Cortex of kidney (tissue), 1 donor: ENCODE measurements at regions not wholly inside any gene's neighbourhood (a gene's known extent, or its start where the extent isn't known, plus 50 kb on each side); places are given as distances from the start of the nearest gene placed in this dataset.
"Not testable (repeated sequence)": the region's sequence is repeated elsewhere in the genome, so short reads cannot be mapped to it uniquely, and the experiment has no call there.

Experiments used
- DNase-seq: peaks from one replicate; lab custom pipeline; 2025; lab: John Stamatoyannopoulos, UW

DNA sequence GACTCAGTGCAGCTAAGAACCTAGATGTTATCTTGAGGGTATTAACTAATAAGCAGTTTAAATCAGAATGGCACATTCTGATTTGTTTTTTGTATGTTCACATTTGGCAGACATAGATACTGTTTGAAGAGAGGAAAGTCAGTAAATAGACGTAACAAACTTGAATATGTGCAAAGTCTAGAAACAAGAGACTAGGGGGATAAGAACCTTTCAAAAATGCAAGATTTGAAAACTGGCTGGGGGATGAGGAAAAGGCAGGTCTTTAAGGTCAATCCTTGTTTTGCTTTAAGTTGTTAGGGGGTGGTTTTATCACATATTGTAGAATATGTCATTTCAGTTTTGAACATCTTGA is 136.5 kb downstream of the ZNF92 start:
- DNase-seq, result not testable (repeated sequence)

GRCh38 chr7:65519751-65520150 is 146.1 kb downstream of the ZNF92 start:
- not testable (repeated sequence) for DNase-seq

- DNase-seq, result not testable (repeated sequence)
Observed at GRCh38 chr7:65545465-65546161, 172.0 kb downstream of the ZNF92 start.

DNA sequence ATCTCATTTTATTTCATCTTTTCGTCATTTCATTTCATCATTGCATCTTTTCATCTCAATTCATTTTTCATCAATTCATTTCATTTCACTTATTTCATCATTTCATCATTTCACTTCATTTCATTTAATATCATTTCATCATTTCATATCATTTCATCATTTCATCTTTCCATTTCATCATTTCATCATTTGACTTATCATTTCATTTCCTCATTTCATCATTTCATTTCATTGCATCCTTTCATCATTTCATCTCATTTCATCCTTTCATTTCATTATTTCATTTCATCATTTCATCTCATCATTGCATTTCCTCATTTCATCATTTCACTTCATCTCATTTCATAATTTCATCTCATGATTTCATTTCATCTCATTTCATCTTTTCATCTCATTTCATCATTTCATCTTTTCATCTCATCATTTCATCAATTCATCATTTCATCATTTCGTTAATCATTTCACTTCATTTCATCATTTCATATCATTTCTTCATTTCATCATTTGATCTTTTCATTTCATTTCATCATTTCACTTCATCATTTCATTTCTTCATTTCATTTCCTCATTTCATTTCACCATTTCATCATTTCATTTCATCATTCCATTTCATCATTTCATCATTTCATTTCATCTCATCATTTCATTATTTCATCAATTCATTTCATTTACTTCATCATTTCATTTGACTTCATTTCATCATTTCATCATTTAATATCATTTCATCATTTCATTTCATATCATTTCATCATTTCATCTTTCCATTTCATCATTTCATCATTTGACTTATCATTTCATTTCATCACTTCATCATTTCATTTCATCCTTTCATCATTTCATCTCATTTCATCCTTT is 176.2 kb downstream of the ZNF92 start:
- DNase-seq, result not testable (repeated sequence)

DNA sequence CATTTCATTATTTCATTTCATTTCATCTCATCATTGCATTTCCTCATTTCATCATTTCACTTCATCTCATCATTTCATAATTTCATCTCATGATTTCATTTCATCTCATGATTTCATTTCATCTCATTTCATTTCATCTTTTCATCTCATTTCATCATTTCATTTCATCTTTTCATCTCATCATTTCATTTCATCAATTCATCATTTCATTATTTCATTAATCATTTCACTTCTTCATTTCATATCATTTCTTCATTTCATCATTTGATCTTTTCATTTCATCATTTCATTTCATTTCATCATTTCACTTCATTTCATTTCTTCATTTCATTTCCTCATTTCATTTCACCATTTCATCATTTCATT is 176.8 kb downstream of the ZNF92 start:
- not testable (repeated sequence) for DNase-seq

- DNase-seq, result not testable (repeated sequence)
Observed at GRCh38 chr7:65551042-65551441, 177.4 kb downstream of the ZNF92 start.

GRCh38 chr7:65554553-65555476 is 181.2 kb downstream of the ZNF92 start:
- DNase-seq, result not testable (repeated sequence)

DNA sequence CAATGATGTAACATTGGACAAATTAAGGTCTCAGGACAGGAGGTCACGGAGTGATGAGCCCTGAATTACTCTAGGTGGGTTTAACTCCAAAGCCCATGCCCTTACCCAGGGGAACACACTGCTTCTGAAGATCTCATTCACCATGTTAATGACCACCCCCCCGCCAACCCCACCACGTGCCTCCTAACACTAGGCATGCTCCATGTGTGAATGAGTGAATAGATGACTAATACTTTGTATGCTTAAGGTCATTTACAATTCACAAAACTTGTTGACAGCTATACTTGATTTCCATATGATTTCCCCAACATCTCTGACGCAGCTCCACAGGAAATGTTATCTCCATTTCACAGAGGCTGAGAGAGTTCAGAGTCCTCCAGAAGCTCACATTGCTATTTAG is 184.9 kb downstream of the ZNF92 start:
- not testable (repeated sequence) for DNase-seq

DNA sequence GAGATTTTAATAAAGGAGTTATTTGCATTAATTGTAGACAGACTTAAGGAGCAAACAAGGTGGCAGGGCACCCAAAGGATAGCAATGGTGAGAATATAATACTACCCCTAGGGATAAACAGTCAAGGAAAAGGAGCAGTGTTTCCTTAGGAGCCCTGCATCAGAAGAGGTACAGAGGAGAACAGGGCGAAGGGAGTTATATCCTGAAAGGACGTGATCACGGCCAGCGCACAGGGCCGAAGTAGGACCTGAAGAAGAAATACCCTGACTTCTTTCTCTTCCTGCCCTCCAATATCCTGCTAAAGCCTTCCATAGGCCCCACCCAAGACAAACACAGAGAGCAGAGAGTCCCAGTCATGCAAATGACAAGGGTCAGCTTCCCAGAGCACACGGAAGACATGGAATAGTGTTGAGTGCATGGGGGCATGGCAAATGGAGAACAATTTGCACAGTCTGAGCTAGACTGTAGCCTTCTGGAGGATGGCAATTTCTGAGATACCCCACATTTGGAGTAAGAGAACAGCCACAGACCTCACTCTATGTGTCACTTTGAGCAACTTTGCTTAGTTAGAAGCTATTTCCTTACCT is 188.2 kb downstream of the ZNF92 start:
- DNase-seq, result not testable (repeated sequence)

- DNase-seq, result not testable (repeated sequence)
Observed at GRCh38 chr7:65562522-65562921, 188.9 kb downstream of the ZNF92 start.

DNA sequence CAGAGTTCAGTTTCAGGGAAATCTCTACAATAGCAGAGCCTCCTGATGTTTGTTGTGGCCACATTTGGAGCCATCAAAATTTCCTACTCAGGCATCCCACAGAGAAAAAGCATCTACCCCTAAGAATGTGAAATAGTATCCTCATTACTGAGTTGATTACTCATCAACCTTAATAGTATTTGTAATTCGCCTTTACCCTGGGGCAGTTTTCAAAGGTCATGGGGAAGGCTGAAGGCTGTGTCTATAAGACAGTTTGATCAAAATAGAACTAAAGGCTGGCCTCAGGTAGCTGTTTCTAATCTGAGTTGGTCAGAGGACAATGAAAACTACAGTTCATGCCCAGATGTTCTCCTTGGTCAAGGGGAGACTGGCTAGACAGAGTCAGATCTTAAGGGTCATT is 189.7 kb downstream of the ZNF92 start:
- DNase-seq, result not testable (repeated sequence)

DNA sequence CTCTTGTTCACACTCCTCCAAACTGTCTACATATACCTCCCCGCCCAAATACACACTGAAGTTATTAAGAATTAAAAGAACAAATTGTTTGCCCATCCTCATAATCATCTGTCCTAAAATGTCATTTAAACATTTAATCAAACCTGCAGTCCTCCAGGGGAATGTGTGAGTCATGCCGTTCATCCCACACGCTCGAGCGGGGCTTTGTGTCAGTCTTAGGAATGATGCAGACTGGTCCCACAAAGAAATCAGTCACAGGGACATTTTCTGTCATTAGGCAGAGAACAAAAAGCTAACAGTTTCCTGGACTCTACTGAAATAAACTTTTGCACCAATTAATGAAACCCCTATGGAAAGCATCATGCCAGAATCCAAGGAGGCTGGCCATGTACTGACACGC is 194.6 kb downstream of the ZNF92 start:
- not testable (repeated sequence) for DNase-seq

GRCh38 chr7:65570990-65571389 is 197.3 kb downstream of the ZNF92 start:
- not testable (repeated sequence) for DNase-seq

- DNase-seq, result not testable (repeated sequence)
Observed at GRCh38 chr7:65572581-65572980, 198.9 kb downstream of the ZNF92 start.

DNA sequence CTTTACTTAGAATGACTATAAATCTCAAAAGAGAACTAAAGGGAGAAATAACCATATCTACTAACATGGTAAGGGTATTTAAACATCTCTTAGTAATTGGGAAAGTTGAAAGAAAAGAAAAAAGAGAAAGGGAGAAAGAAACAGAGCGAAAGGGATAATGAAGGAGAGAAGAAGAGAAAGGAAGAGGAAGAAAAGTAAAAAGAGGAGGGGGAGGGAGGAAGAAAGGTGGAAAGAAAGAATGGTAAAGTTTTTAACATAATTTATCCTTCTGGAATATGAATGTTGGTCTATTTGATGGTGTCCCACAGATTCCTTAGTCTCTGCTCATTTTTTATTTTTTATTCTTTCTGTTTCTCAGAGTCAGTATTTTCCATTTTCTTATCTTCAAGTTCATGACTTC is 202.7 kb downstream of the ZNF92 start:
- DNase-seq, result not testable (repeated sequence)

- DNase-seq, result not testable (repeated sequence)
Observed at GRCh38 chr7:65582518-65583119, 209.0 kb downstream of the ZNF92 start.

DNA sequence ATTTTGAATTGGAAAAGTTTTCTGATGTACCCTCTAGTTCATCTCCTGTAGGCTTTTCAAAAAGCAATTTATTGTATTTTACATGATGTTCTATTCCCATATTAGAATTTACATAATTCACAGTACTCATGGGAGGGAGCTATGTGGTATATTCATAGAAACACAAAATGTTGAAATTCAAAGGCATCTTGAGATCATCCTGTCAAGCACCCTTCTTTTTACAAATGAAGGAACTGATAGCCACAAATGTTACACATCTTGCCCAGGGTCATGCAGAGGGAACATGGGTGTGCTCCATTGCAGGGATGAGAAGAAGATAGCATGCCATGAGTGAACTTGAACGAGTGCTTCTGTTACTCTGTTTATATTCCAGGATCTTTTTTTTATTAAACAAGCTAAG is 228.8 kb downstream of the ZNF92 start:
- DNase-seq, result not testable (repeated sequence)

DNA sequence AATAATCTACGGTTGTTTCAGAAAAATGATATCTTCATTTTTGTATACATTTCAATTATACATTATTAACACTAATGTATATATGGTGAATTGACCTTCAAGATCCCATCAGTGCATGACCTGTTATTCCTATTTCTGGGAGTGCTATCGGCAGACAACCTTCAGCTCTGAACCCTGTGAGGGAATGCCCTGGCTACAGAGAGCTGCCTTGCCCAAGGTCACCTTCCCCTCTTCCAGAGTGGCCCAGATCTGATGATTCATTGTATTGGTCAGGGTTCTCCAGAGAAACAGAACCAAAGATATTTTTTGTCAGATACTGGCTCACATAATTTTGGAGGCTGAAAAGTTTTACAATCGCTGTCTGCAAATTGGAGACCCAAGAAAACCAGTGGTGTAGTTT is 235.5 kb downstream of the ZNF92 start:
- no peak for DNase-seq

DNA sequence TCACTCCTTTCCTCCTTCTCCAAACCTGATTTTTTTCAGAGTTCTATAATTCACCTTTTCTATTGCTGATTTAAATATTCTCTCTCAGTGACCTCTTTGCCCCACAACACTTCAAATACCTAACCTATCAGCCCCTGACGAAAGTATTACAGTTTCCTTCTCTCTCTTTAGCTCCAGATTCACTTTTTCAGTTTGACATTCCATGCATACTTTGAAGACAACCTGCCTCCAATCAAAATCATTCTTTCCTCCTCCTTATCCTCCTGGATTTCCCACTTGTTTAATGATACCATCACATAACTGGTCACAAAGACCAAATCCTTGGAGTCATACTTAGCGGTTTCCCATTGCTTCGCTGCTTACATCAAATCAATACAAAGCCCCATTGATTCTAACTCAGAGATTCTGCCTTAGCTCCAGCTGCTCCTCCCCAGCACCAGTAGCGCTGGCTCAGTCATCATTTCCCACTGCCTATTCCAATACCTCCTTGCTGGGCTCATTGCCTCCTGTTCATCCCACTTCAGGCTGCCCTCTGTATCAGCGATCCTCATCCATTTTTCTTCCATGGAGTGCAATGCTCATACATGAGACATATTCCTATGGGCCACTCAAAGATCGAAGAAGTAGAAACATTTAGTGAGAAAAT is 240.1 kb downstream of the ZNF92 start:
- DNase-seq, result not testable (repeated sequence)

DNA sequence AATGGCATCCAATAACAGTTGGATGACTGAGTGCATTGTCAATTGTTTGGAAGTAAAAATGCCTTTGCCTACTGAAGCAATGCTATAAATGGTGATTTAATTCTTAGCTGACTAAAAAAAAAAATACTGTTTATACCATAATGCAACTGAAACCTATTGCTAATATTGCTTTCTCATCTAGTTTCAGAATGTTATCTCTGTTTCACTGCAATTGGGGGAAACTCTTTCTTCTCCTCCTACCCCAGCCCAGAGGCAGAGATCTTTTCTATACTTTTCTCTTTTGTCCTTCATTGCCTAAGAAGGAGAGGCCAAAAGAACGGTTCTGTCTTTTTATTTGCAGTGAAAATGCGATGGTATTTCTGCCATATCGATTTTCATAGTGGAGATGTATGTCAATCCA is 242.5 kb downstream of the ZNF92 start:
- not testable (repeated sequence) for DNase-seq

- not testable (repeated sequence) for DNase-seq
Observed at GRCh38 chr7:65620216-65620615, 246.6 kb downstream of the ZNF92 start.
